ENCODE measurements at regions not wholly inside any gene's neighbourhood (a gene's known extent, or its start where the extent isn't known, plus 50 kb on each side); places are given as distances from the start of the nearest gene placed in this dataset.

DNA sequence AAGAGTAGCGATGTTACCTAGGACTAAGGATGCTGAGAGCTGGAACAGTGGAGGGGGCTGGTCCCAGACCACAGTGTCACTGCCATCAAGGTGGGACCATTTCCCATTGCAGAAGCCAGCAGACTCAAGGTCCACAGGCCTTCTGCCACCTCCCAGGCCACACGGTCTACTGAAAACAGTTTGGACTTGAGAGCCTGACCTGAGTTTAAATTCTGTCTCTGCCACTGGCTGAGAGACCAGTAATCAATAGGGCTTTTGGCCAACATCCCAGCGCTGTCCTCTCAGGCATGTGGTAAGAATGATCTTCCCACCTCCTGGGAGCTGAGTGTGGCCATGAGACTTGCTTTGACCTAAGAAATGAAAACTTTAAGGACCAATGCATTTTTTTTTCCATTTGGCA lies 331.4 kb upstream of the CDH5 start:
- TF ChIP-seq, protein P1, sequence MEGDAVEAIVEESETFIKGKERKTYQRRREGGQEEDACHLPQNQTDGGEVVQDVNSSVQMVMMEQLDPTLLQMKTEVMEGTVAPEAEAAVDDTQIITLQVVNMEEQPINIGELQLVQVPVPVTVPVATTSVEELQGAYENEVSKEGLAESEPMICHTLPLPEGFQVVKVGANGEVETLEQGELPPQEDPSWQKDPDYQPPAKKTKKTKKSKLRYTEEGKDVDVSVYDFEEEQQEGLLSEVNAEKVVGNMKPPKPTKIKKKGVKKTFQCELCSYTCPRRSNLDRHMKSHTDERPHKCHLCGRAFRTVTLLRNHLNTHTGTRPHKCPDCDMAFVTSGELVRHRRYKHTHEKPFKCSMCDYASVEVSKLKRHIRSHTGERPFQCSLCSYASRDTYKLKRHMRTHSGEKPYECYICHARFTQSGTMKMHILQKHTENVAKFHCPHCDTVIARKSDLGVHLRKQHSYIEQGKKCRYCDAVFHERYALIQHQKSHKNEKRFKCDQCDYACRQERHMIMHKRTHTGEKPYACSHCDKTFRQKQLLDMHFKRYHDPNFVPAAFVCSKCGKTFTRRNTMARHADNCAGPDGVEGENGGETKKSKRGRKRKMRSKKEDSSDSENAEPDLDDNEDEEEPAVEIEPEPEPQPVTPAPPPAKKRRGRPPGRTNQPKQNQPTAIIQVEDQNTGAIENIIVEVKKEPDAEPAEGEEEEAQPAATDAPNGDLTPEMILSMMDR (IDR thresholded peaks at IDR 0.05; ENCODE audit: low read depth, low read length), result no peak
- no peak overlapping the region for H3K4me3 ChIP-seq (replicated peaks in 1 of 2; ENCODE audit: low read depth in 2 of 2, low read length in 2 of 2)
- DNase-seq (ENCODE audit: low read depth in 2 of 2), result no peak

- H3K4me3 ChIP-seq (replicated peaks in 1 of 2; ENCODE audit: low read depth in 2 of 2, low read length in 2 of 2), result no peak overlapping the region
- TF ChIP-seq, protein P1 (IDR thresholded peaks at IDR 0.05; ENCODE audit: low read depth, low read length), result no peak
- DNase-seq (ENCODE audit: low read depth in 2 of 2), result no peak
Measured at GRCh38 chr16:66032841-66033240, 333.6 kb upstream of the CDH5 start.

GRCh38 chr16:66030036-66030435 lies 336.5 kb upstream of the CDH5 start:
- TF ChIP-seq, protein P1 (IDR thresholded peaks at IDR 0.05; ENCODE audit: low read depth, low read length), result no peak
- no peak overlapping the region for H3K4me3 ChIP-seq (replicated peaks in 1 of 2; ENCODE audit: low read depth in 2 of 2, low read length in 2 of 2)
- peak in 1 of 2 donors; percentile 80 for DNase-seq (ENCODE audit: low read depth in 2 of 2)

- H3K4me3 ChIP-seq (replicated peaks in 1 of 2; ENCODE audit: low read depth in 2 of 2, low read length in 2 of 2), result no peak overlapping the region
- peak; percentile 62 to 77 for DNase-seq (ENCODE audit: low read depth in 2 of 2)
- TF ChIP-seq, protein P1 (IDR thresholded peaks at IDR 0.05; ENCODE audit: low read depth, low read length), result no peak
Measured at GRCh38 chr16:66028510-66029216, 337.8 kb upstream of the CDH5 start.

- DNase-seq (ENCODE audit: low read depth in 2 of 2), result no peak
- H3K4me3 ChIP-seq (replicated peaks in 1 of 2; ENCODE audit: low read depth in 2 of 2, low read length in 2 of 2), result no peak overlapping the region
- TF ChIP-seq, protein P1 (IDR thresholded peaks at IDR 0.05; ENCODE audit: low read depth, low read length), result no peak
Measured at GRCh38 chr16:66026787-66027330, 339.6 kb upstream of the CDH5 start.

- DNase-seq (ENCODE audit: low read depth in 2 of 2), result peak; percentile 13 to 43
- no peak overlapping the region for H3K4me3 ChIP-seq (replicated peaks in 1 of 2; ENCODE audit: low read depth in 2 of 2, low read length in 2 of 2)
- TF ChIP-seq, protein P1 (IDR thresholded peaks at IDR 0.05; ENCODE audit: low read depth, low read length), result peak; percentile 19
Measured at GRCh38 chr16:66026211-66026610, 340.3 kb upstream of the CDH5 start.

Data from cardiac fibroblast (primary cell).